ENCODE measurements at regions not wholly inside any gene's neighbourhood (a gene's known extent, or its start where the extent isn't known, plus 50 kb on each side); places are given as distances from the start of the nearest gene placed in this dataset.

GRCh38 chr9:3040761-3041160 is 196.9 kb upstream of the PUM3 start:
- no peak overlapping the region for H3K4me2 ChIP-seq (ENCODE audit: insufficient read depth, low read length)
- H3K9me1 ChIP-seq (ENCODE audit: control insufficient read depth, insufficient read depth, low read length), result no peaks in the 10 kb centered on the region
- no peak overlapping the region for H3K4me3 ChIP-seq
- FAIRE-seq (no peak), ATAC-seq (no peak), DNase-seq (ENCODE audit: extremely low read depth in 1 of 4, low spot score in 3 of 4) (no peak)
- no peaks in the 10 kb centered on the region for H3K27me3 ChIP-seq (ENCODE audit: control insufficient read depth in 2 of 2, insufficient read depth in 2 of 2, low read length in 2 of 2)
- CTCF ChIA-PET (ENCODE audit: low intra/inter-chr PET ratio), result no interaction called here
- H3K79me2 ChIP-seq (ENCODE audit: control insufficient read depth, insufficient read depth, low read length), result no peaks in the 10 kb centered on the region
- TF ChIP-seq CBX5 (IDR thresholded peaks at IDR 0.05; ENCODE audit: borderline replicate concordance, low read depth), result no peak
- TF ChIP-seq POLR3G (IDR thresholded peaks at IDR 0.05; ENCODE audit: extremely low read depth, insufficient read length, insufficient replicate concordance), result no peak
- TF ChIP-seq RUNX1 (IDR thresholded peaks at IDR 0.05; ENCODE audit: low read depth), result no peak
- no peak for TF ChIP-seq RAD51 (IDR thresholded peaks at IDR 0.05; ENCODE audit: borderline replicate concordance, low read depth)
- no peak for TF ChIP-seq POLR3A (IDR thresholded peaks at IDR 0.05; ENCODE audit: borderline replicate concordance, extremely low read depth, insufficient read depth, insufficient read length)
- TF ChIP-seq CHD2 (IDR thresholded peaks at IDR 0.05; ENCODE audit: low read depth, low read length), result no peak
- no peak for TF ChIP-seq GTF2A2 (tag; IDR thresholded peaks at IDR 0.05)
- no peak for TF ChIP-seq STAT5A (IDR thresholded peaks at IDR 0.05; ENCODE audit: borderline replicate concordance, low read length)
- no peak for TF ChIP-seq KAT7 (CRISPR knock-in tag; IDR thresholded peaks at IDR 0.05; ENCODE audit: borderline replicate concordance)
- TF ChIP-seq NFYB (IDR thresholded peaks at IDR 0.05; ENCODE audit: extremely low read depth, insufficient read length), result no peak
- no peak for TF ChIP-seq FUS (optimal IDR thresholded peaks at IDR 0.05; ENCODE audit: low read depth, low read length)
- TF ChIP-seq CBX1 (IDR thresholded peaks at IDR 0.05; ENCODE audit: low read depth), result no peak
- no peak for TF ChIP-seq SPI1 (IDR thresholded peaks at IDR 0.05; ENCODE audit: borderline replicate concordance, low read depth, low read length)
- TF ChIP-seq MEIS2 (IDR thresholded peaks at IDR 0.05; ENCODE audit: partially characterized antibody), result no peak
- TF ChIP-seq BCLAF1 (IDR thresholded peaks at IDR 0.05; ENCODE audit: borderline replicate concordance in 1 of 2, control insufficient read depth in 1 of 2, low read depth in 2 of 2, low read length in 1 of 2), result no peak
- TF ChIP-seq TRIM28 (IDR thresholded peaks at IDR 0.05), result no peak
- H2AFZ ChIP-seq (ENCODE audit: low read depth, low read length), result no peak overlapping the region
- no TSS peak for BruUV-seq (replicated peaks)
- 0% methylated on average over 3 of the region's 3 CpGs for WGBS (ENCODE audit: insufficient coverage, low coverage, missing lambda C conversion rate)
- no peak overlapping the region for H3K9ac ChIP-seq (ENCODE audit: insufficient read depth in 1 of 2, low read depth in 2 of 2, low read length in 2 of 2)
- intact Hi-C loops (cut with micrococcal nuclease) (no loop called here), in situ Hi-C loops (cut with MboI) (no loop called here)
- H3K4me1 ChIP-seq (replicated peaks in 1 of 2; ENCODE audit: control insufficient read depth in 2 of 2, insufficient read depth in 2 of 2, low read length in 2 of 2), result no peaks in the 10 kb centered on the region
- no peaks in the 10 kb centered on the region for H3K36me3 ChIP-seq (ENCODE audit: control insufficient read depth, insufficient read depth, low read length)
- no peak overlapping the region for H3K27ac ChIP-seq (ENCODE audit: extremely low read depth, low read depth, low read length)
- H3K9me3 ChIP-seq (replicated peaks; ENCODE audit: control insufficient read depth, insufficient read depth, low read depth, low read length), result no peaks in the 10 kb centered on the region
- no peaks in the 10 kb centered on the region for H4K20me1 ChIP-seq (replicated peaks; ENCODE audit: control insufficient read depth, insufficient read depth, low read length)
- POLR2A ChIA-PET, result no interaction called here

Data from K562 (cell line).